ENCODE measurements at regions not wholly inside any gene's neighbourhood (a gene's known extent, or its start where the extent isn't known, plus 50 kb on each side); places are given as distances from the start of the nearest gene placed in this dataset.

GRCh38 chr21:41110161-41110560 lies 57.8 kb upstream of the BACE2 start:
- TF ChIP-seq ZNF710 (CRISPR knock-in tag; IDR thresholded peaks at IDR 0.05; ENCODE audit: borderline replicate concordance) = no peak
- TF ChIP-seq, protein P1, sequence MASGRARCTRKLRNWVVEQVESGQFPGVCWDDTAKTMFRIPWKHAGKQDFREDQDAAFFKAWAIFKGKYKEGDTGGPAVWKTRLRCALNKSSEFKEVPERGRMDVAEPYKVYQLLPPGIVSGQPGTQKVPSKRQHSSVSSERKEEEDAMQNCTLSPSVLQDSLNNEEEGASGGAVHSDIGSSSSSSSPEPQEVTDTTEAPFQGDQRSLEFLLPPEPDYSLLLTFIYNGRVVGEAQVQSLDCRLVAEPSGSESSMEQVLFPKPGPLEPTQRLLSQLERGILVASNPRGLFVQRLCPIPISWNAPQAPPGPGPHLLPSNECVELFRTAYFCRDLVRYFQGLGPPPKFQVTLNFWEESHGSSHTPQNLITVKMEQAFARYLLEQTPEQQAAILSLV (CRISPR knock-in tag; IDR thresholded peaks at IDR 0.05; ENCODE audit: borderline replicate concordance) = no peak
- TF ChIP-seq, protein P2, sequence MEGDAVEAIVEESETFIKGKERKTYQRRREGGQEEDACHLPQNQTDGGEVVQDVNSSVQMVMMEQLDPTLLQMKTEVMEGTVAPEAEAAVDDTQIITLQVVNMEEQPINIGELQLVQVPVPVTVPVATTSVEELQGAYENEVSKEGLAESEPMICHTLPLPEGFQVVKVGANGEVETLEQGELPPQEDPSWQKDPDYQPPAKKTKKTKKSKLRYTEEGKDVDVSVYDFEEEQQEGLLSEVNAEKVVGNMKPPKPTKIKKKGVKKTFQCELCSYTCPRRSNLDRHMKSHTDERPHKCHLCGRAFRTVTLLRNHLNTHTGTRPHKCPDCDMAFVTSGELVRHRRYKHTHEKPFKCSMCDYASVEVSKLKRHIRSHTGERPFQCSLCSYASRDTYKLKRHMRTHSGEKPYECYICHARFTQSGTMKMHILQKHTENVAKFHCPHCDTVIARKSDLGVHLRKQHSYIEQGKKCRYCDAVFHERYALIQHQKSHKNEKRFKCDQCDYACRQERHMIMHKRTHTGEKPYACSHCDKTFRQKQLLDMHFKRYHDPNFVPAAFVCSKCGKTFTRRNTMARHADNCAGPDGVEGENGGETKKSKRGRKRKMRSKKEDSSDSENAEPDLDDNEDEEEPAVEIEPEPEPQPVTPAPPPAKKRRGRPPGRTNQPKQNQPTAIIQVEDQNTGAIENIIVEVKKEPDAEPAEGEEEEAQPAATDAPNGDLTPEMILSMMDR (CRISPR knock-in tag; IDR thresholded peaks at IDR 0.05) = no peak
- TF ChIP-seq, protein P3, sequence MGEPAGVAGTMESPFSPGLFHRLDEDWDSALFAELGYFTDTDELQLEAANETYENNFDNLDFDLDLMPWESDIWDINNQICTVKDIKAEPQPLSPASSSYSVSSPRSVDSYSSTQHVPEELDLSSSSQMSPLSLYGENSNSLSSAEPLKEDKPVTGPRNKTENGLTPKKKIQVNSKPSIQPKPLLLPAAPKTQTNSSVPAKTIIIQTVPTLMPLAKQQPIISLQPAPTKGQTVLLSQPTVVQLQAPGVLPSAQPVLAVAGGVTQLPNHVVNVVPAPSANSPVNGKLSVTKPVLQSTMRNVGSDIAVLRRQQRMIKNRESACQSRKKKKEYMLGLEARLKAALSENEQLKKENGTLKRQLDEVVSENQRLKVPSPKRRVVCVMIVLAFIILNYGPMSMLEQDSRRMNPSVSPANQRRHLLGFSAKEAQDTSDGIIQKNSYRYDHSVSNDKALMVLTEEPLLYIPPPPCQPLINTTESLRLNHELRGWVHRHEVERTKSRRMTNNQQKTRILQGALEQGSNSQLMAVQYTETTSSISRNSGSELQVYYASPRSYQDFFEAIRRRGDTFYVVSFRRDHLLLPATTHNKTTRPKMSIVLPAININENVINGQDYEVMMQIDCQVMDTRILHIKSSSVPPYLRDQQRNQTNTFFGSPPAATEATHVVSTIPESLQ (CRISPR knock-in tag; conservative IDR thresholded peaks at IDR 0.05) = no peak
- TF ChIP-seq, protein P4, sequence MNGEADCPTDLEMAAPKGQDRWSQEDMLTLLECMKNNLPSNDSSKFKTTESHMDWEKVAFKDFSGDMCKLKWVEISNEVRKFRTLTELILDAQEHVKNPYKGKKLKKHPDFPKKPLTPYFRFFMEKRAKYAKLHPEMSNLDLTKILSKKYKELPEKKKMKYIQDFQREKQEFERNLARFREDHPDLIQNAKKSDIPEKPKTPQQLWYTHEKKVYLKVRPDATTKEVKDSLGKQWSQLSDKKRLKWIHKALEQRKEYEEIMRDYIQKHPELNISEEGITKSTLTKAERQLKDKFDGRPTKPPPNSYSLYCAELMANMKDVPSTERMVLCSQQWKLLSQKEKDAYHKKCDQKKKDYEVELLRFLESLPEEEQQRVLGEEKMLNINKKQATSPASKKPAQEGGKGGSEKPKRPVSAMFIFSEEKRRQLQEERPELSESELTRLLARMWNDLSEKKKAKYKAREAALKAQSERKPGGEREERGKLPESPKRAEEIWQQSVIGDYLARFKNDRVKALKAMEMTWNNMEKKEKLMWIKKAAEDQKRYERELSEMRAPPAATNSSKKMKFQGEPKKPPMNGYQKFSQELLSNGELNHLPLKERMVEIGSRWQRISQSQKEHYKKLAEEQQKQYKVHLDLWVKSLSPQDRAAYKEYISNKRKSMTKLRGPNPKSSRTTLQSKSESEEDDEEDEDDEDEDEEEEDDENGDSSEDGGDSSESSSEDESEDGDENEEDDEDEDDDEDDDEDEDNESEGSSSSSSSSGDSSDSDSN (CRISPR knock-in tag; IDR thresholded peaks at IDR 0.05) = no peak
- TF ChIP-seq MED1 (CRISPR knock-in tag; IDR thresholded peaks at IDR 0.05) = no peak
- no peak for TF ChIP-seq FOXM1 (CRISPR knock-in tag; IDR thresholded peaks at IDR 0.05)

All from HepG2 (cell line).